Dendritic cell treated with granulocyte-macrophage colony-stimulating factor and Interleukin-4, amounts not matched to agents 40 ng/mL and 50 ng/mL, for 4 days (primary cell): ENCODE measurements at regions not wholly inside any gene's neighbourhood (a gene's known extent, or its start where the extent isn't known, plus 50 kb on each side); places are given as distances from the start of the nearest gene placed in this dataset.

ENCODE experiments used
- H3K27ac Mint-ChIP-seq: one replicate; pipeline ENCODE4 v1.8.0; 2022; ENCODE audit warnings: mild to moderate bottlenecking, mixed read lengths
- H3K27me3 Mint-ChIP-seq: one replicate; pipeline ENCODE4 v1.8.0; 2022; ENCODE audit warnings: mild to moderate bottlenecking, mixed read lengths
- H3K36me3 Mint-ChIP-seq: one replicate; pipeline ENCODE4 v1.8.0; 2022; ENCODE audit warnings: low read depth, mixed read lengths
- H3K4me1 Mint-ChIP-seq: one replicate; pipeline ENCODE4 v1.8.0; 2022; ENCODE audit warnings: low read depth, mixed read lengths
- H3K4me3 Mint-ChIP-seq: one replicate; pipeline ENCODE4 v1.8.0; 2022; ENCODE audit warnings: mild to moderate bottlenecking, moderate library complexity, mixed read lengths
- H3K9me3 Mint-ChIP-seq: one replicate; pipeline ENCODE4 v1.8.0; 2022; ENCODE audit warnings: mixed read lengths
- intact Hi-C: fragments of 100-400 bp; cut with micrococcal nuclease; formaldehyde crosslinking; loops from one replicate; pipeline ENCODE4 v1.15.0; 2022

DNA sequence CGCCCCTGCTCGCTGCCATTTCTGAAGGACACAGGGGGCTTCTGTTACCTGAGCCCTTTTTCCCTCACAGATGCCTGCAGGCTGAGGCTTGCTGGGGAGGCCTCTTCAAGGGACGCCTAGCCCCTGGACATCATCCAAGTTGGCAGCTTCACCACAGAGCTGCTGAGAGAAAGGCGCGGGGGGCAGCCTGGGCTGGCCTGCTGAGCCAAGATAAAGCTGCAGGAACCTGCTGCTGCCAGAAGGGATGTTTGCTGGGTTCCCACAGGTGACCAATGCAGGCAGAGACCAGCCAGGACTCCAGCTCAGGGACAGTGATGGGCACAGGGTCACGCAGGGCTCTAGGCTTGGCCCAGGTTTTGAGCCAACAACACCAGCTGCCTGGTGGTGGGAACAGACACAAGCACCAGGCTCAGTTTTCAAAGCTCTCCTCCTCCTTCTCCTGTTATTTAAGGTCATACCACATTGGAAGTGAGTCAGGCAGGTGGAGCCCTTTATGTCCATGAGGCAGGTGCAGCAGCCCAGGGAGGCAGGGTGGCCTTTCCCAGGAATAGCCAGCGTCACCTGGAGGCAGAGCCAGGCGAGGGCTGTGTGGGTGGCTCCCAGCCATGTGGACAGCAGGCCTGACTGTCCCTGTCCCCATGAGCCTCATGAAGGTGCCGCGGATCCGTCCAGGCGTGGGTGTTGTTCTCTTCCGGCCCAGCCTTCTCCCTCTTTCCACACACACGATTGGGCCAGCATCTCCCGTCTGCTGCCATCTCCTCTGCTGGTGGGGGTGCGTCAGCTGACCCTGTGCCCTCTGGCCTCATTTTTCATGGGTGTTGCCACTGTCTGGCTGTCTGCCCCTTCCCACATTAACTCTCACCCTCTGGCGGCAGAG is 515.5 kb upstream of the MYT1L start:
- intact Hi-C loops, result no loop called here
- H3K27ac Mint-ChIP-seq, result no peak overlapping the region
- H3K4me1 Mint-ChIP-seq, result no peaks in the 10 kb centered on the region
- H3K9me3 Mint-ChIP-seq, result no peaks in the 10 kb centered on the region
- H3K36me3 Mint-ChIP-seq, result no peaks in the 10 kb centered on the region
- no peak overlapping the region for H3K4me3 Mint-ChIP-seq
- H3K27me3 Mint-ChIP-seq, result no peaks in the 10 kb centered on the region

DNA sequence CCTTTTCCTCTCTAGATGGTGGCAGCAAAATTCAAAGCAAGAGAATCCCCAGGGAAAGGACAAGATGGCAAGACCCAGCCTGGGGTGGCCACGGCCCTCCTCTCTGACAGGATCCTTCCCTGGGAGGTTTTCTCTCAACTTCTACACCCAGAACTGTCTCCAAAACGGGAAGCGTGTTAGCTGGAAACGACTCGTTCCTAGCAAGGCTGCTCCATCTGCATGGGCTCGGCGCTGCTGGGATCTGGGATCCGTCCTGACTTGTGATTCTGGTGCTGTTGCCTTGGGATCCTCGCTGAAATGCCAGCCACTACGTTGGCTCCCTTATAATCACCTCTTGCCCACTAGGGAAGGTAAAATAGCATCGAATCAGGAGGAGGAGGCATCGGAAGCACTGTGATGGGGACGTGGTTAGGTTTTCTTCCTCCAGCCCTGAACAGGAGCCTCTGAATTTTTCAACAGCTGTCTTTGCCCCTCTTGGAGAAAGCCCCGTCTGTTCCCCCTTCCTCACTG is 514.8 kb upstream of the MYT1L start:
- no peak overlapping the region for H3K4me3 Mint-ChIP-seq
- no peaks in the 10 kb centered on the region for H3K36me3 Mint-ChIP-seq
- no peaks in the 10 kb centered on the region for H3K27me3 Mint-ChIP-seq
- intact Hi-C loops, result no loop called here
- H3K9me3 Mint-ChIP-seq, result no peaks in the 10 kb centered on the region
- H3K4me1 Mint-ChIP-seq, result no peaks in the 10 kb centered on the region
- H3K27ac Mint-ChIP-seq, result no peak overlapping the region

DNA sequence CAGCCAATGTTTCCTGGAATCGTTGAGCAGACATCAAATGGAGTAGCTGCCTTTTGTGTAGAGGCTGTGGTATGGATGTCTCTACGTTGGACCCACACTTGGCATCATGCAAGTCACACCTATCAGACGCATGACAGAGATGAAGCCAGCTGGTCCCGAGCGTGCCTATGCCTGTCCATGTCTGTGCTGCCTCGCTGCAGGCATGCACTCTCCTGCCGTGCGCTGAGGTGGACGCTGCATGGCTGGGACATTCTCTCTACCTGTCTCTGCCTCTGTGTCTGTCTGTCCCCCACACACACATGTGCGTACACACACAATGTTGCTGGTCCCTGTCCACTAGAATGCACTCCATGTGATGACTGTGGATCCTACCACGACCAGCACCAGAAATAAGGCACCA is 514.2 kb upstream of the MYT1L start:
- H3K4me3 Mint-ChIP-seq, result no peak overlapping the region
- intact Hi-C loops, result no loop called here
- no peaks in the 10 kb centered on the region for H3K27me3 Mint-ChIP-seq
- no peaks in the 10 kb centered on the region for H3K4me1 Mint-ChIP-seq
- H3K36me3 Mint-ChIP-seq, result no peaks in the 10 kb centered on the region
- H3K27ac Mint-ChIP-seq, result no peak overlapping the region
- no peaks in the 10 kb centered on the region for H3K9me3 Mint-ChIP-seq

- intact Hi-C loops, result no loop called here
- no peaks in the 10 kb centered on the region for H3K36me3 Mint-ChIP-seq
Measured at GRCh38 chr2:2843969-2844548, 513.0 kb upstream of the MYT1L start.

GRCh38 chr2:2842466-2842865 is 511.4 kb upstream of the MYT1L start:
- Mint-ChIP-seq H3K4me1 (no peaks in the 10 kb centered on the region), H3K9me3 (no peaks in the 10 kb centered on the region), H3K27ac (no peak overlapping the region), H3K36me3 (no peaks in the 10 kb centered on the region), H3K27me3 (no peaks in the 10 kb centered on the region), H3K4me3 (no peak overlapping the region)
- intact Hi-C loops, result no loop called here

More at GRCh38 chr2:2843969-2844548, 513.0 kb upstream of the MYT1L start:
- Mint-ChIP-seq H3K4me3 (no peak overlapping the region), H3K9me3 (no peaks in the 10 kb centered on the region), H3K27ac (no peak overlapping the region), H3K4me1 (no peaks in the 10 kb centered on the region), H3K27me3 (no peaks in the 10 kb centered on the region)

DNA sequence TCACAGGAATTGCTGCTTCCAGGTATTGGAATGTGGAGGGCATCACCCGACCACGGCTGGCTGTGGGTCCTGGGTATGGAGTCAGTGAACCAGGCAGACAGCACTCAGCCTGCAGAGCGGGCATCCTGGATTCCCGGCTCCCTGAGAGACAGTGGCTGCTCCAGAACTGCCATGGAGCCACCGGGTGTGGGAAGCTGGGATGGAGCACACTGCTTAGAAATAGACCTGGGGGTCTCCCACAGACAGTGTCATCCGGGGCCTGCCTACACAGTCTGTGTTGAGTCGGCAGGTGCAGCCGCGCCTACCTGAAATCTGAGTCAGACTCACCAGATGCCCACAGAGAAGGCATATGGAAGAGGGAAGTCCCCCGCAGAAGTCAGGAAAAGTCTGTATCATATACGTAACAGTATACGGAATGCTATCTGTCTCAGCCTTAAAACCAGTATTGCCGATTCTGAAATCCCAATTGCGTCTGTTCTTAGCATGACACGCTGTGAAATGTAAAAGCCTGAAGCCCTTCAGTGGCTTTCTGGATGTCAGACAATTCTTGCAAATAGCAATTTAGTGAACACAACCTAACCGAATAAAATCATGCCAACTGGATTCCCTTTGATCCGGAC is 509.7 kb upstream of the MYT1L start:
- intact Hi-C loops, result no loop called here
- Mint-ChIP-seq H3K4me1 (no peaks in the 10 kb centered on the region), H3K27me3 (no peaks in the 10 kb centered on the region), H3K4me3 (no peak overlapping the region), H3K9me3 (no peaks in the 10 kb centered on the region), H3K36me3 (no peaks in the 10 kb centered on the region), H3K27ac (no peak overlapping the region)

- Mint-ChIP-seq H3K4me3 (no peak overlapping the region), H3K9me3 (no peaks in the 10 kb centered on the region), H3K36me3 (no peaks in the 10 kb centered on the region), H3K27me3 (no peaks in the 10 kb centered on the region), H3K4me1 (no peaks in the 10 kb centered on the region), H3K27ac (no peak overlapping the region)
- intact Hi-C loops, result no loop called here
Measured at GRCh38 chr2:2839782-2840531, 508.9 kb upstream of the MYT1L start.

DNA sequence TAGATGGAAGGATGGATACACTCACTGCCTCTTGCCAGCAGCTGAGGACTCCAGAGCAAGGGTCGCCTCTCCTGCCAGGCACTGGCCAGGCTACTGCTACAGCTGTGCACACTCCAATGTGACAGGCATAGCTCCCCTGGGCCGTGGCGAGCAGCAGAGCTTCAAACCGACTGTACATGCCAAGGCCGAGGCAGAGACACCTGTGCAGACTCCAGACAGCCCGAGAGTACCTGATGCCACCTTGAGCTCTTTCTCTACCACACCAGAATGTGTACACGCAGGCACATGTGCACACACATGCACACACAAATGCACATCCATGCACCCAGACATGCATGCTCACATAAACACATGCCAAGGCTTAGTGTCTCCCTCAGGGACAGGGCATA is 508.3 kb upstream of the MYT1L start:
- H3K4me3 Mint-ChIP-seq, result no peak overlapping the region
- no peaks in the 10 kb centered on the region for H3K4me1 Mint-ChIP-seq
- H3K9me3 Mint-ChIP-seq, result no peaks in the 10 kb centered on the region
- no peaks in the 10 kb centered on the region for H3K36me3 Mint-ChIP-seq
- intact Hi-C loops, result no loop called here
- H3K27ac Mint-ChIP-seq, result no peak overlapping the region
- H3K27me3 Mint-ChIP-seq, result no peaks in the 10 kb centered on the region

DNA sequence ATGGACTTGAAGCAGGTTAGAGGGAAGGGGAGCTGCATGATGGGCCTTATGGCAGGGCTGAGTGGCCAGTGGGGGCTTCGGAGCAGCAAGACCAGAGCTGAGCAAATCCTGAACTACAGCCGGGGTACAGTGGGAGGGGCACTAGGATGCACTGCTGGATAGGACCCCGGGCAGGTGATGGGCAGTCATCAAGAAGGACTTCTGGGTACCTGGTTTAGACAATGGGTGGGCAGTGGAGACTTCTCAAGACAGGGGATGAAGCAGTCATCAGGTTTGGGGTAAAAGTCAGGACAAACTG is 507.4 kb upstream of the MYT1L start:
- intact Hi-C loops, result no loop called here
- no peaks in the 10 kb centered on the region for H3K4me1 Mint-ChIP-seq
- no peaks in the 10 kb centered on the region for H3K36me3 Mint-ChIP-seq
- no peak overlapping the region for H3K27ac Mint-ChIP-seq
- no peaks in the 10 kb centered on the region for H3K9me3 Mint-ChIP-seq
- no peaks in the 10 kb centered on the region for H3K27me3 Mint-ChIP-seq
- no peak overlapping the region for H3K4me3 Mint-ChIP-seq

DNA sequence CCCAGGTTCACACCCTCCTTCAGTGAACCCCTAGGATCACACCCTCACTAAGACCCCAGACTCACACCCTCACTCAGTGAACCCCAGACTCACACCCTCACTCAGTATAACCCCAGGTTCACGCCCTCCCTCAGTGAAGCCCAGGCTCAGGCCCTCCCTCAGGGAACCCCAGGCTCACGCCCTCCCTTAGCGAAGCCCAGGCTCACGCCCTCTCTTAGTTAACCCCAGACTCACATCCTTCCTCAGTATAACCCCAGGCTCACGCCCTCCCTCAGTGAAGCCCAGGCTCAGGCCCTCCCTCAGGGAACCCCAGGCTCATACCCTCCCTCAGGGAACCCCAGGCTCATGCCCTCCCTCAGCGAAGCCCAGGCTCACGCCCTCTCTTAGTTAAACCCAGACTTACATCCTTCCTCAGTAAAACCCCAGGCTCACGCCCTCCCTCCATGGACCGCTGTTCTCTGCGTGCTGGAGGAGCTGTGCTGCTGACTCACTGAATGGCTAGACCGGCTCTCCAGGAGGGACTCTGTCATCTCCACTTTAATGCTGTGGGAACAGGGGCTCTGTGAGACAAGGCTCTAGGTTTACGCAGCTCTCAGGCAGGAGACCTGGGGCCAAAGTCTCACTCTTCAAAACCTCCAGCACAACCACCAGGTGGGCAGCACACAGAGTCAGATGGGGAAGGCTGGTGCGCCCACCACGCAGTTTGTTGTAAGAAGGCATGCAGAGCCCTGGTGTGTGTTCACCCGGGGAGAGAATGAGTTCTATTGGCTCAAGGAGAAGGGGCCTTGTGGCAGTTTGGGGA is 506.9 kb upstream of the MYT1L start:
- Mint-ChIP-seq H3K27me3 (no peaks in the 10 kb centered on the region), H3K4me3 (no peak overlapping the region), H3K36me3 (no peaks in the 10 kb centered on the region), H3K27ac (no peak overlapping the region), H3K9me3 (no peaks in the 10 kb centered on the region), H3K4me1 (no peaks in the 10 kb centered on the region)
- intact Hi-C loops, result no loop called here

DNA sequence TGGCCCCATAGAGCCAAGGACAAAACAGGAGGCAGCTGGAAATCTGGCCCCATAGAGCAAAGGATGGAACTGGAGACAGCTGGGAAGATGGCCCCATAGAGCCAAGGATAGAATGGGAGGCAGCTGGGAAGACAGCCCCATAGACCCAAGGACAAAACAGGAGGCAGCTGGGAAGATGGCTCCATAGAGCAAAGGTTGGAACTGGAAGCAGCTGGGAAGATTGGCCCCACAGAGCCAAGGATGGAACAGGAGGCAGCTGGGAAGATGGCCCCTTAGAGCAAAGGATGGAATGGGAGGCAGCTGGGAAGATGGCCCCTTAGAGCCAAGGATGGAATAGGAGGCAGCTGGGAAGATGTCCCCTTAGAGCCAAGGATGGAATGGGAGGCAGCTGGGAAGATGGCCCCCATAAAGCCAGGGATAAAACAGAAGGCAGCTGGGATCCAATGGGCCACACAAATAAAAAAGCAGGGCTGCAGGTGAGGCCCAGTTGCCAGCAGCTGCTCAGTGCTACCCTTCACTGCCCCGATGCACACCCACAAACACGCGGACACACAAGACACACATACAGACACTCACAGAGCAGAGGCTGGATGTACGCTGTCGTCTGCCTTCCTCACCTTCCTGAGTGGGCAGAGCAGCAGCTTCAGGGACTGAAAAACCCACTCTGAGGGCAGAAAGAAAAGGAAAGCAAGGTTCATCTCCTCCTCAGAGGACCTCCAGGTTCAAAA is 505.4 kb upstream of the MYT1L start:
- intact Hi-C loops, result no loop called here
- H3K4me3 Mint-ChIP-seq, result no peak overlapping the region
- H3K27ac Mint-ChIP-seq, result no peak overlapping the region

DNA sequence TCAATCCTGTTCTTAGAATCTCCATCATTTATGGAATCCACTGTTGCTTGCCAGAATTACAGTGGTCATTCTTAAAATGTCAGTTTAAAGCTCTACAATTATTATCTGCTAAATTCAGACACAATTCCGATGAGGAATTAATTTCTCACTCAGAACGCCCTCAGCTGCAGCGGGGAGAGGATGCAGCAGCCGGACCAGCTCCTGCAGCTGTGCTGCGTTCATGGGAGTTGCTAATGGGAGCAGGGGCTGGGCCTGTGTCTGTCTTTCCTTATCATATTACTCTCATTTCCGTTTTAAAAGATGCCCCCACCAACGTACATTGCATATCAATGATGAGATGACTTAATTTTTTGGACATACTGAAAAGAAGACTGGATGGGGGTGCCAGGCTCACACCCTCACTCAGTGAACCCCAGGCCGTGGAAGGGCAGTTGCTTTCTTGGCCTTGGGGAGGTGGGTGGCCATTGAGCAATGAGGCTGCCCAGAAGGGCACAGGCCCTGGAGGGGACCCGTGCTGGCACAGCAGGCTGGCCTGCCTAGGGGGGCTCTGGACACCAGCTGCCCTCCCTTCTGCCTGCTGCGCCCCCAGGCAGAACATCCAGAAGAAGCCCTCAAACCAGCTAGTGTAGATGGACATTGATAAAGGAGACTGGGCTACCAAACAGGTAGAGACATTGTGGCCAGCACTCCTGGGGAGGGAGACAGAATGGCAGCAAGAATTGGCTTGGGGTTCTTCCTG is 503.6 kb upstream of the MYT1L start:
- no peak overlapping the region for H3K4me3 Mint-ChIP-seq
- no peaks in the 10 kb centered on the region for H3K9me3 Mint-ChIP-seq
- no peak overlapping the region for H3K27ac Mint-ChIP-seq
- no peaks in the 10 kb centered on the region for H3K36me3 Mint-ChIP-seq
- no peaks in the 10 kb centered on the region for H3K27me3 Mint-ChIP-seq
- intact Hi-C loops, result no loop called here
- no peaks in the 10 kb centered on the region for H3K4me1 Mint-ChIP-seq

More for the DNA sequence above, 505.4 kb upstream of the MYT1L start:
- no peaks in the 10 kb centered on the region for H3K9me3 Mint-ChIP-seq
- no peaks in the 10 kb centered on the region for H3K36me3 Mint-ChIP-seq
- H3K4me1 Mint-ChIP-seq, result no peaks in the 10 kb centered on the region
- no peaks in the 10 kb centered on the region for H3K27me3 Mint-ChIP-seq
